ENCODE measurements at regions not wholly inside any gene's neighbourhood (a gene's known extent, or its start where the extent isn't known, plus 50 kb on each side); places are given as distances from the start of the nearest gene placed in this dataset.

GRCh38 chr11:21625982-21626381 is 566.9 kb upstream of the ANO5 start:
- H3K27ac ChIP-seq, result no peak overlapping the region
- H3K27me3 ChIP-seq (ENCODE audit: control insufficient read depth, insufficient read depth, low read length), result no peaks in the 10 kb centered on the region
- no peak overlapping the region for H3K9ac ChIP-seq
- H3K4me1 ChIP-seq, result no peaks in the 10 kb centered on the region
- no peak overlapping the region for H2AFZ ChIP-seq
- TF ChIP-seq, protein P1, sequence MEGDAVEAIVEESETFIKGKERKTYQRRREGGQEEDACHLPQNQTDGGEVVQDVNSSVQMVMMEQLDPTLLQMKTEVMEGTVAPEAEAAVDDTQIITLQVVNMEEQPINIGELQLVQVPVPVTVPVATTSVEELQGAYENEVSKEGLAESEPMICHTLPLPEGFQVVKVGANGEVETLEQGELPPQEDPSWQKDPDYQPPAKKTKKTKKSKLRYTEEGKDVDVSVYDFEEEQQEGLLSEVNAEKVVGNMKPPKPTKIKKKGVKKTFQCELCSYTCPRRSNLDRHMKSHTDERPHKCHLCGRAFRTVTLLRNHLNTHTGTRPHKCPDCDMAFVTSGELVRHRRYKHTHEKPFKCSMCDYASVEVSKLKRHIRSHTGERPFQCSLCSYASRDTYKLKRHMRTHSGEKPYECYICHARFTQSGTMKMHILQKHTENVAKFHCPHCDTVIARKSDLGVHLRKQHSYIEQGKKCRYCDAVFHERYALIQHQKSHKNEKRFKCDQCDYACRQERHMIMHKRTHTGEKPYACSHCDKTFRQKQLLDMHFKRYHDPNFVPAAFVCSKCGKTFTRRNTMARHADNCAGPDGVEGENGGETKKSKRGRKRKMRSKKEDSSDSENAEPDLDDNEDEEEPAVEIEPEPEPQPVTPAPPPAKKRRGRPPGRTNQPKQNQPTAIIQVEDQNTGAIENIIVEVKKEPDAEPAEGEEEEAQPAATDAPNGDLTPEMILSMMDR (IDR thresholded peaks at IDR 0.05), result no peak
- no peak overlapping the region for H3K4me3 ChIP-seq (ENCODE audit: low read depth, low read length)
- H3K79me2 ChIP-seq, result no peaks in the 10 kb centered on the region
- H3K9me3 ChIP-seq (ENCODE audit: control insufficient read depth, low read length), result no peaks in the 10 kb centered on the region
- H3K36me3 ChIP-seq (ENCODE audit: control insufficient read depth, insufficient read depth, low read length), result no peaks in the 10 kb centered on the region
- no peak overlapping the region for H3K4me2 ChIP-seq (ENCODE audit: low read length)

GRCh38 chr11:21628641-21629040 is 564.2 kb upstream of the ANO5 start:
- Histone ChIP-seq H3K27me3 (ENCODE audit: control insufficient read depth, insufficient read depth, low read length) (no peaks in the 10 kb centered on the region), H3K9ac (no peak overlapping the region), H3K79me2 (no peaks in the 10 kb centered on the region), H3K4me3 (ENCODE audit: low read depth, low read length) (no peak overlapping the region), H2AFZ (no peak overlapping the region), H3K4me1 (no peaks in the 10 kb centered on the region), H3K4me2 (ENCODE audit: low read length) (no peak overlapping the region), H3K9me3 (ENCODE audit: control insufficient read depth, low read length) (no peaks in the 10 kb centered on the region), H3K36me3 (ENCODE audit: control insufficient read depth, insufficient read depth, low read length) (no peaks in the 10 kb centered on the region), H3K27ac (no peak overlapping the region)
- TF ChIP-seq, protein P1 (IDR thresholded peaks at IDR 0.05), result no peak

DNA sequence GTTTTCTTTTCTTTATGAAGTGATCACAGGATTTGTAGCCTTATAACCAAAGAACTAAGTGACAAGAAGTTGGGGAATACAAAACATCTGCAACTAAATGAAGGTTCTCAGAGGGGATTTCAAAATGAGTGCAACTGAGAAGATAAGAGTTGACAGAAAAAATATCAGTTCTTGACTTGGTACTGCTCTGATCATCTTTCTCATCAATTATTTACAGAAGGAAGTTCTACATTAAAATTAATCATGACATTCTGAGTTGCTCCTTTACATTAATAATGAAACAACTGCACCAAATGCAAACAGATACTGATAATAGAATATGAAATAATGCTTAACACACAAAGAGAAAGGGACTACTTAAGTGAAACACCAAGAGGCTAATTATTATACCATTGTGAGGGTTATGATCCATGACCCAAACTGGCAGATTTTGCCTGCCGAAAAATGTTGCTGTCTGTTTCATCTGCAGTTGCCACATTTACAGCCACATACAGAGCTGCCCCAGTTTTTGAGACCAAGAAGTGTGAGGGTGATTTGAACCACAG is 561.9 kb upstream of the ANO5 start:
- Histone ChIP-seq H3K27me3 (ENCODE audit: control insufficient read depth, insufficient read depth, low read length) (no peaks in the 10 kb centered on the region), H3K4me2 (ENCODE audit: low read length) (no peak overlapping the region), H3K79me2 (no peaks in the 10 kb centered on the region), H3K36me3 (ENCODE audit: control insufficient read depth, insufficient read depth, low read length) (no peaks in the 10 kb centered on the region), H3K4me3 (ENCODE audit: low read depth, low read length) (no peak overlapping the region), H3K9ac (no peak overlapping the region), H3K27ac (no peak overlapping the region), H3K4me1 (no peaks in the 10 kb centered on the region), H3K9me3 (ENCODE audit: control insufficient read depth, low read length) (no peaks in the 10 kb centered on the region), H2AFZ (no peak overlapping the region)
- TF ChIP-seq, protein P1 (IDR thresholded peaks at IDR 0.05), result no peak

DNA sequence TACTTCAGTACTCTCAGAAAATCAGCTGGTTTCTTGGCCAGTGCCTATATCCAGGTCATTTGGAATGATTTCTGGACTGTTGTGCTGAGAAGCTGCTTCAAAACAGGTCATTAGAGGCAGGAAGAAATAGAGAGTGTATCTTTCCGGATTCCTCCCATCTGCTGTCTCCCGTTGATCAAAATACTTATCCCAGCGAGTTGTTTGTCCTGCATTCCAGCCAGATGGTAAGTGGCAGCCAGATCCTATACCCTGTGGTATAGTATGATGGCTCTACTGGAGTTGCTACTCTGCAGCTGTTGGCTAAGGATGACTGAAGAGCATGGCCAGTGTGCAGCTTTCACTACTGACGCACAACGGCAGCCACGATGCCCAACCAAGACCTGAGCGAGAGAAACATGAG is 560.9 kb upstream of the ANO5 start:
- Histone ChIP-seq H3K79me2 (no peaks in the 10 kb centered on the region), H3K27me3 (ENCODE audit: control insufficient read depth, insufficient read depth, low read length) (no peaks in the 10 kb centered on the region), H3K27ac (no peak overlapping the region), H3K9ac (no peak overlapping the region), H3K4me3 (ENCODE audit: low read depth, low read length) (no peak overlapping the region), H3K36me3 (ENCODE audit: control insufficient read depth, insufficient read depth, low read length) (no peaks in the 10 kb centered on the region), H3K4me2 (ENCODE audit: low read length) (no peak overlapping the region), H2AFZ (no peak overlapping the region), H3K4me1 (no peaks in the 10 kb centered on the region), H3K9me3 (ENCODE audit: control insufficient read depth, low read length) (no peaks in the 10 kb centered on the region)
- TF ChIP-seq, protein P1 (IDR thresholded peaks at IDR 0.05), result no peak

GRCh38 chr11:21634491-21634890 is 558.4 kb upstream of the ANO5 start:
- Histone ChIP-seq H3K4me2 (ENCODE audit: low read length) (no peak overlapping the region), H3K27me3 (ENCODE audit: control insufficient read depth, insufficient read depth, low read length) (no peaks in the 10 kb centered on the region), H3K27ac (no peak overlapping the region), H3K4me1 (no peaks in the 10 kb centered on the region), H3K9me3 (ENCODE audit: control insufficient read depth, low read length) (no peaks in the 10 kb centered on the region), H3K9ac (no peak overlapping the region), H2AFZ (no peak overlapping the region), H3K79me2 (no peaks in the 10 kb centered on the region), H3K4me3 (ENCODE audit: low read depth, low read length) (no peak overlapping the region), H3K36me3 (ENCODE audit: control insufficient read depth, insufficient read depth, low read length) (no peaks in the 10 kb centered on the region)
- TF ChIP-seq, protein P1 (IDR thresholded peaks at IDR 0.05), result no peak
